ENCODE measurements at regions not wholly inside any gene's neighbourhood (a gene's known extent, or its start where the extent isn't known, plus 50 kb on each side); places are given as distances from the start of the nearest gene placed in this dataset.

DNA sequence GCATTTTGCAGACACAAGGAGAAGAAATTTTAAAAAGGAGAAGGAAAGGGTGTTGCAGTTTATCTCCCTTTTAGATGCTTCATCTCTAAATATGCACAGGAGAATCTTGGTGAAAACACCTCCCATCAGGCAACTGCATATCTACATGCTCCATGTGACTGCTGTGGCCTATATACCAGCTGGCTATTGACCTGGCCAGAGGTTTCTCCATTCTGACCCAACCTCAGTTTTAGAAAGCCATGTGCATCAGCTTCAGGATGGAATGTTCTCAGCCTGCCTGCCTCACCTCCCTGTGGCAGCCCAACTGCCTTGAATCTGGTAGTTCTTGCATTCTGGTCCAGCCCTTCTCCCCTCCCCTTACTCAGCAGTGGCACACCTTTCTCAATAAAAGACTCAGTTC is 1958.8 kb upstream of the CELF4 start:
- no peak overlapping the region for H2BK120ac ChIP-seq (replicated peaks; ENCODE audit: low read depth, low read length)
- no peaks in the 10 kb centered on the region for H3K36me3 ChIP-seq (ENCODE audit: control insufficient read depth in 2 of 4, insufficient read depth in 4 of 4, low read length in 3 of 4)
- no peaks in the 10 kb centered on the region for H3K23me2 ChIP-seq (ENCODE audit: low read depth, low read length)
- H2BK20ac ChIP-seq (ENCODE audit: low read length), result no peak overlapping the region
- no peaks in the 10 kb centered on the region for H3K9me3 ChIP-seq (ENCODE audit: insufficient read depth in 2 of 2, low read depth in 1 of 2, low read length in 1 of 2)
- no peaks in the 10 kb centered on the region for H3K79me2 ChIP-seq (ENCODE audit: control insufficient read depth in 1 of 2, insufficient read depth in 2 of 2, low read length in 2 of 2)
- H3K27me3 ChIP-seq (replicated peaks in 1 of 4; ENCODE audit: control insufficient read depth in 3 of 4, extremely low read depth in 1 of 4, insufficient read depth in 3 of 4, low read length in 3 of 4), result no peaks in the 10 kb centered on the region
- no peak overlapping the region for H3K27ac ChIP-seq (ENCODE audit: low read depth, low read length)
- no peak overlapping the region for H3K4ac ChIP-seq (replicated peaks; ENCODE audit: insufficient read length, low read depth, low read length)
- no peak overlapping the region for H2AK5ac ChIP-seq (ENCODE audit: low read depth, low read length)
- no peak overlapping the region; the same call in 1 of the 2 replicates for H2BK5ac ChIP-seq (ENCODE audit: low read depth, low read length)
- H2AFZ ChIP-seq (ENCODE audit: low read length), result no peak overlapping the region
- CTCF ChIA-PET (ENCODE audit: partially characterized antibody), result interaction anchor here (0.7 to 1.7 kb wide), 2 partner anchors 13 to 733 kb away, joined by 3 to 5 read pairs; no protein-coding TSS in a partner anchor
- H2BK12ac ChIP-seq (ENCODE audit: low read depth, low read length), result no peak overlapping the region
- H3K14ac ChIP-seq (ENCODE audit: insufficient read length), result no peak overlapping the region
- no peak overlapping the region for H4K91ac ChIP-seq (replicated peaks; ENCODE audit: insufficient read length, low read length)
- no peaks in the 10 kb centered on the region for H3K79me1 ChIP-seq (ENCODE audit: low read depth, low read length)
- H2BK15ac ChIP-seq (ENCODE audit: low read length), result no peak overlapping the region
- FAIRE-seq, result no peak
- POLR2A ChIA-PET (ENCODE audit: partially characterized antibody), result interaction anchor here (1.0 kb wide), 1 partner anchor 12 kb away, joined by 3 read pairs; no protein-coding TSS in a partner anchor
- no peak overlapping the region for H3K4me2 ChIP-seq (ENCODE audit: insufficient read depth in 1 of 2, low read depth in 2 of 2, low read length in 2 of 2)
- no peak overlapping the region for H3K18ac ChIP-seq (ENCODE audit: extremely low read depth, low read length)
- H3K4me3 ChIP-seq (ENCODE audit: extremely low read depth in 1 of 4, insufficient read depth in 2 of 4, low read depth in 3 of 4, low read length in 4 of 4), result no peak overlapping the region
- H3K56ac ChIP-seq (replicated peaks; ENCODE audit: insufficient read length, low read depth, low read length), result no peak overlapping the region
- DNase-seq (ENCODE audit: low read depth in 1 of 2, low spot score in 2 of 2), result no peak
- no peak overlapping the region for H4K5ac ChIP-seq (ENCODE audit: insufficient read length, low read depth, low read length)
- no peak overlapping the region for H3K9ac ChIP-seq (replicated peaks in 1 of 4; ENCODE audit: extremely low read depth in 1 of 4, low read depth in 3 of 4, low read length in 3 of 4)
- no peak overlapping the region for H4K8ac ChIP-seq (ENCODE audit: extremely low read depth, insufficient read depth, low read length)
- H4K20me1 ChIP-seq (replicated peaks in 1 of 2; ENCODE audit: control insufficient read depth in 1 of 2, insufficient read depth in 2 of 2, low read length in 2 of 2), result no peaks in the 10 kb centered on the region
- H3K4me1 ChIP-seq (replicated peaks in 1 of 4; ENCODE audit: control insufficient read depth in 3 of 4, insufficient read depth in 4 of 4, low read length in 3 of 4), result no peaks in the 10 kb centered on the region
- H3K23ac ChIP-seq (ENCODE audit: insufficient read length), result no peak overlapping the region
- no peak for TF ChIP-seq POLR2AphosphoS5 (IDR thresholded peaks at IDR 0.05; ENCODE audit: low read depth, low read length)
- no peak for TF ChIP-seq SP1 (IDR thresholded peaks at IDR 0.05; ENCODE audit: low read depth, low read length)
- no peak for TF ChIP-seq RAD21 (IDR thresholded peaks at IDR 0.05 in 1 of 2, conservative IDR thresholded peaks at IDR 0.05 in 1 of 2; ENCODE audit: low read depth in 2 of 2, low read length in 2 of 2)
- no peak for TF ChIP-seq JUND (IDR thresholded peaks at IDR 0.05; ENCODE audit: low read length)
- TF ChIP-seq CEBPB (IDR thresholded peaks at IDR 0.05; ENCODE audit: low read depth, low read length), result no peak
- no peak for TF ChIP-seq POU5F1 (IDR thresholded peaks at IDR 0.05; ENCODE audit: low read depth, low read length)
- TF ChIP-seq KDM5A (IDR thresholded peaks at IDR 0.05; ENCODE audit: low read length), result no peak
- TF ChIP-seq GABPA (IDR thresholded peaks at IDR 0.05; ENCODE audit: borderline replicate concordance, insufficient read depth, low read length), result no peak
- TF ChIP-seq, protein P1, sequence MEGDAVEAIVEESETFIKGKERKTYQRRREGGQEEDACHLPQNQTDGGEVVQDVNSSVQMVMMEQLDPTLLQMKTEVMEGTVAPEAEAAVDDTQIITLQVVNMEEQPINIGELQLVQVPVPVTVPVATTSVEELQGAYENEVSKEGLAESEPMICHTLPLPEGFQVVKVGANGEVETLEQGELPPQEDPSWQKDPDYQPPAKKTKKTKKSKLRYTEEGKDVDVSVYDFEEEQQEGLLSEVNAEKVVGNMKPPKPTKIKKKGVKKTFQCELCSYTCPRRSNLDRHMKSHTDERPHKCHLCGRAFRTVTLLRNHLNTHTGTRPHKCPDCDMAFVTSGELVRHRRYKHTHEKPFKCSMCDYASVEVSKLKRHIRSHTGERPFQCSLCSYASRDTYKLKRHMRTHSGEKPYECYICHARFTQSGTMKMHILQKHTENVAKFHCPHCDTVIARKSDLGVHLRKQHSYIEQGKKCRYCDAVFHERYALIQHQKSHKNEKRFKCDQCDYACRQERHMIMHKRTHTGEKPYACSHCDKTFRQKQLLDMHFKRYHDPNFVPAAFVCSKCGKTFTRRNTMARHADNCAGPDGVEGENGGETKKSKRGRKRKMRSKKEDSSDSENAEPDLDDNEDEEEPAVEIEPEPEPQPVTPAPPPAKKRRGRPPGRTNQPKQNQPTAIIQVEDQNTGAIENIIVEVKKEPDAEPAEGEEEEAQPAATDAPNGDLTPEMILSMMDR (IDR thresholded peaks at IDR 0.05; ENCODE audit: control extremely low read depth in 1 of 3, insufficient read depth in 1 of 3, low read depth in 1 of 3, low read length in 3 of 3), result no peak
- no peak for TF ChIP-seq SIN3A (conservative IDR thresholded peaks at IDR 0.05 in 1 of 2, IDR thresholded peaks at IDR 0.05 in 1 of 2; ENCODE audit: low read depth in 1 of 2, low read length in 2 of 2)
- TF ChIP-seq KDM4A (IDR thresholded peaks at IDR 0.05; ENCODE audit: low read depth, low read length, severe bottlenecking), result no peak

All from H1 (cell line).